ENCODE measurements at regions not wholly inside any gene's neighbourhood (a gene's known extent, or its start where the extent isn't known, plus 50 kb on each side); places are given as distances from the start of the nearest gene placed in this dataset.

DNA sequence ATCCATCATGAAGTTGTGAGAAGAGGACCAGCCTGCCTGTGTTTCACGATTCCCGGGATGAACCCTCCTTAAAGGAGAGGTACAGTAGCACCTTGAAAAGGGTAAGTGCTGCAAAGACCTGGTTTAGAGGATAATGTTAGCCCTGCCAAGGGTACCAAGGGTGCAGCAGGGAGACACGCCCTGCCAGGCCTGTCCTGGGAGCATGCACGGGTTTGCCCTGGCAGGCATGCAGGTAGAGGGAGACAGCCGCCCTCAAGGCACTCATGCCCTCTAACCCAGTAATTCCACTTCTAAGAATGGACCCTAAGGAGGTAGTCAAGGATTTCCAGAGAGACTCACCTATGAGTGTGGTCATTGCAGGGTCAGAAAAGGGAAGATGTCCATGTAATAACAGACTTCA, 65.0 kb downstream of the DIO3 start:
- TF ChIP-seq POLR2A (IDR thresholded peaks at IDR 0.05) = no peak
- TF ChIP-seq, protein P1, sequence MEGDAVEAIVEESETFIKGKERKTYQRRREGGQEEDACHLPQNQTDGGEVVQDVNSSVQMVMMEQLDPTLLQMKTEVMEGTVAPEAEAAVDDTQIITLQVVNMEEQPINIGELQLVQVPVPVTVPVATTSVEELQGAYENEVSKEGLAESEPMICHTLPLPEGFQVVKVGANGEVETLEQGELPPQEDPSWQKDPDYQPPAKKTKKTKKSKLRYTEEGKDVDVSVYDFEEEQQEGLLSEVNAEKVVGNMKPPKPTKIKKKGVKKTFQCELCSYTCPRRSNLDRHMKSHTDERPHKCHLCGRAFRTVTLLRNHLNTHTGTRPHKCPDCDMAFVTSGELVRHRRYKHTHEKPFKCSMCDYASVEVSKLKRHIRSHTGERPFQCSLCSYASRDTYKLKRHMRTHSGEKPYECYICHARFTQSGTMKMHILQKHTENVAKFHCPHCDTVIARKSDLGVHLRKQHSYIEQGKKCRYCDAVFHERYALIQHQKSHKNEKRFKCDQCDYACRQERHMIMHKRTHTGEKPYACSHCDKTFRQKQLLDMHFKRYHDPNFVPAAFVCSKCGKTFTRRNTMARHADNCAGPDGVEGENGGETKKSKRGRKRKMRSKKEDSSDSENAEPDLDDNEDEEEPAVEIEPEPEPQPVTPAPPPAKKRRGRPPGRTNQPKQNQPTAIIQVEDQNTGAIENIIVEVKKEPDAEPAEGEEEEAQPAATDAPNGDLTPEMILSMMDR (IDR thresholded peaks at IDR 0.05) = no peak
